ENCODE measurements at regions not wholly inside any gene's neighbourhood (a gene's known extent, or its start where the extent isn't known, plus 50 kb on each side); places are given as distances from the start of the nearest gene placed in this dataset.

DNA sequence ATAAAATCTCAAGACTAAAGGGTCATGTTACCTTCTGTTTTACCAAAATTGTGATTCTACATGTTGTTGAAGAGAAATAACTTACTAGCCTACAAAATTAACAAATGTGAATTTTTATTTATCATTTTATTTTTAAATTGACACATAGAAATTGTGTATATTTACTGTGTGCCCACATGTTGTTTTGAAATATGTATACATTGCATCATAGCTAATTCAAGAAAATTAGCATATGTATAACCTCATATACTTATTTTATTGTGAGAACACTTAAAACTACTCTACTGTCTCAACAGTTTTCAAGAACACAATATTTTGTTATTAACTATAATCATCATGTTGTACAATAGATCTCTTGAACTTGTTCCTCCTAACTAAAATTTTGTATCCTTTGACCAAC is 177.8 kb downstream of the EPM2A start:
- no peaks in the 10 kb centered on the region for H3K27me3 ChIP-seq (ENCODE audit: control insufficient read depth, insufficient read depth, low read length)
- no peak overlapping the region for H3K27ac ChIP-seq (ENCODE audit: low read depth, low read length)
- CTCF ChIA-PET = no interaction called here
- TF ChIP-seq, protein P1, sequence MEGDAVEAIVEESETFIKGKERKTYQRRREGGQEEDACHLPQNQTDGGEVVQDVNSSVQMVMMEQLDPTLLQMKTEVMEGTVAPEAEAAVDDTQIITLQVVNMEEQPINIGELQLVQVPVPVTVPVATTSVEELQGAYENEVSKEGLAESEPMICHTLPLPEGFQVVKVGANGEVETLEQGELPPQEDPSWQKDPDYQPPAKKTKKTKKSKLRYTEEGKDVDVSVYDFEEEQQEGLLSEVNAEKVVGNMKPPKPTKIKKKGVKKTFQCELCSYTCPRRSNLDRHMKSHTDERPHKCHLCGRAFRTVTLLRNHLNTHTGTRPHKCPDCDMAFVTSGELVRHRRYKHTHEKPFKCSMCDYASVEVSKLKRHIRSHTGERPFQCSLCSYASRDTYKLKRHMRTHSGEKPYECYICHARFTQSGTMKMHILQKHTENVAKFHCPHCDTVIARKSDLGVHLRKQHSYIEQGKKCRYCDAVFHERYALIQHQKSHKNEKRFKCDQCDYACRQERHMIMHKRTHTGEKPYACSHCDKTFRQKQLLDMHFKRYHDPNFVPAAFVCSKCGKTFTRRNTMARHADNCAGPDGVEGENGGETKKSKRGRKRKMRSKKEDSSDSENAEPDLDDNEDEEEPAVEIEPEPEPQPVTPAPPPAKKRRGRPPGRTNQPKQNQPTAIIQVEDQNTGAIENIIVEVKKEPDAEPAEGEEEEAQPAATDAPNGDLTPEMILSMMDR (IDR thresholded peaks at IDR 0.05; ENCODE audit: low read depth, low read length) = no peak
- no peaks in the 10 kb centered on the region for H3K9me3 ChIP-seq (ENCODE audit: control insufficient read depth, insufficient read depth, low read length)
- no peak overlapping the region for H3K4me3 ChIP-seq (ENCODE audit: low read depth, low read length)
- DNase-seq (ENCODE audit: low read depth, low spot score) = no peak
- POLR2A ChIA-PET = no interaction called here

DNA sequence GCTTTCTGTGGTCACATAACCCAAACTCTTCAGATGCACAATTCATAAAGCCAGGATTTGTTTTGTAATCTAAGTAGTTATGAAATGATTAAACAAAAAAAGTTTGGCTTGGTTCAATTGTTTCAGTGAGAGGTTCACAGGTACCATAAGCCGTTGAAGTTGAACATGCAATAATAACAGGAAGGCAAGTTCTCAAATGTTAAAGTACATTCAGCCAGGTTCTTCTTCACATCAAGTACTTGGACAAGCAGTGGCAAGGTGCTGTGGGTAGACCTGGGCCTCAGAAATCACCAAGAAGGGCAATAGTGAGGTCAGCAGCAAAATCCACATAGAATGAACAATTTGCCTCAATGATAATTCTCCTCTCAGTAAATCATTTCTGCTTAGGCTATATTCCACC is 175.5 kb downstream of the EPM2A start:
- Histone ChIP-seq H3K9me3 (ENCODE audit: control insufficient read depth, insufficient read depth, low read length) (no peaks in the 10 kb centered on the region), H3K27ac (ENCODE audit: low read depth, low read length) (no peak overlapping the region), H3K4me3 (ENCODE audit: low read depth, low read length) (no peak overlapping the region), H3K27me3 (ENCODE audit: control insufficient read depth, insufficient read depth, low read length) (no peaks in the 10 kb centered on the region)
- no peak for DNase-seq (ENCODE audit: low read depth, low spot score)
- TF ChIP-seq, protein P1 (IDR thresholded peaks at IDR 0.05; ENCODE audit: low read depth, low read length) = no peak
- ChIA-PET CTCF (no interaction called here), POLR2A (no interaction called here)

DNA sequence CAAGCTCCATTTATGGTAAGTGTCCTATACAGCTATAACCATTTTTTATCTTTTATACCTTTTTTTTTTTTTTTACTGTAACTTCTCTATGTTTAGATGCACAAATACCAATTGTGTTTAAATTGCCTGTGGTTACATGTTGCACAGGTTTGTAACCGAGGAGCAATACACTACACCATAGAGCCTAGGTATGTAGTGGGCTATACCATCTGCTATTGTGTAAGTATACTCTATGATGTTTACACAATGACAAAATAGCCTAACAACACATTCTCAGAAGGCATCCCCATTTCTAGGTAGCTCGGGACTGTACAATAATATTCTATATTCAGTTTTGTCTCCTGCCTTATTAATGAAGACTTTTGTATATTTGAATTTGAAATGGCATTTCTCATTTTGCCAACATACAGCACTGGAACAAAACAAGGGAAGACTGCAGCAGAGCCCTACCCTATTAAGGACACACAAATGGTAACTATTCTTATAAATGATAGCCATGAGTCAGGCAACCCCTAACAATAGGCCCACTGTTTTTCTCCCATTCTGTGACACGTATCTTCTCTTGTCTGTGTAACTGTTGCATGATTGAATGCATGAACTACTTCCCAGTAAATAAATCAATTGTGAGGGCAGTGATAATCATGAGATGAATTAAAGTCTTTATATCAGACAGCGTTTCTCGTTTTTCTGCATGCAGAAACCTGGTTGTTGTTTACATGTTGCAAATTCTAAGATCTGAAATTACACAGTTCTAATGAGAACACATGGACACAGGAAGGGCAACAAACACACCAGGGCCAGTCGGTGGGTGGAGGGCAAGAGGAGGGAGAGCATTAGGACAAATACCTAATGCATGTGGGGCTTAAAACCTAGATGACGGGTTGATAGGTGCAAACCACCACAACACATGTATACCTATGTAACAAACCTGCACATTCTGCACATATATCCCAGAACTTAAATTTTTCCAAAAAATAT is 173.9 kb downstream of the EPM2A start:
- TF ChIP-seq, protein P1 (IDR thresholded peaks at IDR 0.05; ENCODE audit: low read depth, low read length) = no peak
- Histone ChIP-seq H3K9me3 (ENCODE audit: control insufficient read depth, insufficient read depth, low read length) (no peaks in the 10 kb centered on the region), H3K27me3 (ENCODE audit: control insufficient read depth, insufficient read depth, low read length) (no peaks in the 10 kb centered on the region), H3K4me3 (ENCODE audit: low read depth, low read length) (no peak overlapping the region), H3K27ac (ENCODE audit: low read depth, low read length) (no peak overlapping the region)
- ChIA-PET POLR2A (no interaction called here), CTCF (interaction anchor here (0.7 kb wide), 1 partner anchor 35 kb away, joined by 3 read pairs; no protein-coding TSS in a partner anchor)
- no peak for DNase-seq (ENCODE audit: low read depth, low spot score)

DNA sequence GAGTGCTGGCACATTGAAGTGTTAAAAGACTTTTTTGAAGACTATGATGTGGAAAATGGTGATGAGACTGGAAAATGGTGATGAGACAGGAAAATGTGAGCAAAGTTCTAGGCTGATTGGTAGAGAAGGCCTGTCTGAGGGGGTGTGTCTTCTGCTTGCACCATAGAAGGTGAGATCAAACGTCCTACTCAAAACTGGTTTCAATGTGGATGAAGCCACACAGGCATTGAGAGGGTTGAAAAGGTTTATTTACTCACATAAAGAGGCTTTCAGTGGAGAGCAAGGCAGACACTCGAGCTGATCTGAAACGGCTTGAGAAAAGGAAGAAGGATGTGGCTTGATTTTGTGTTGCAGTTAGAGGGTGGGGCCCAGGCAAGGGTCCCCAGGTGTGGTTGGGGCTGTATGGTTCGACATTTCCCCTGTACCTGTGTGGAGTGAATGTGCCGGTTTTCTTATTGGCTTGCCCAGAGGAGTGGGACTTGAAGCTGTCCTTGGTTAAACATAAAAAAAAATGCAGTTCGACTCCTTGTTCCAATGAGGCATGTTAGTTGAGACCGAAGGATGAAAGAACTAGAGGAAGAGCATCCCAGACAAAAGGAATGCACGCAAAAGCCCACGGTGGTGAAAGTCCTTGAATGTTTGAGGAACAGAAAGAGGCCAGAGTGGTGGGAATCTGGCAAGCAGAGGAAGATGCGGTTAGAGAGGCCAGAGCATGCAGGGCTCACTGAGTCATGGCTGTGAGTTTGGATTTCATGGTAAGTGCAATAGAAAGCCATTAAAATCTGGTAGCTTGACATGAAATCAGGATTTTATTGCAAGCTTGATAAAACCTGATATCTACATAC is 172.3 kb downstream of the EPM2A start:
- H3K4me3 ChIP-seq (ENCODE audit: low read depth, low read length) = no peak overlapping the region
- H3K27ac ChIP-seq (ENCODE audit: low read depth, low read length) = no peak overlapping the region
- POLR2A ChIA-PET = no interaction called here
- no peaks in the 10 kb centered on the region for H3K9me3 ChIP-seq (ENCODE audit: control insufficient read depth, insufficient read depth, low read length)
- CTCF ChIA-PET = interaction anchor here (0.5 kb wide), 1 partner anchor 19 kb away, joined by 3 read pairs; no protein-coding TSS in a partner anchor
- DNase-seq (ENCODE audit: low read depth, low spot score) = no peak
- TF ChIP-seq, protein P1 (IDR thresholded peaks at IDR 0.05; ENCODE audit: low read depth, low read length) = no peak
- no peaks in the 10 kb centered on the region for H3K27me3 ChIP-seq (ENCODE audit: control insufficient read depth, insufficient read depth, low read length)

Data from AG04450 (cell line).